ENCODE measurements at regions not wholly inside any gene's neighbourhood (a gene's known extent, or its start where the extent isn't known, plus 50 kb on each side); places are given as distances from the start of the nearest gene placed in this dataset.
"Not testable (repeated sequence)": the region's sequence is repeated elsewhere in the genome, so short reads cannot be mapped to it uniquely, and the experiment has no call there.

DNA sequence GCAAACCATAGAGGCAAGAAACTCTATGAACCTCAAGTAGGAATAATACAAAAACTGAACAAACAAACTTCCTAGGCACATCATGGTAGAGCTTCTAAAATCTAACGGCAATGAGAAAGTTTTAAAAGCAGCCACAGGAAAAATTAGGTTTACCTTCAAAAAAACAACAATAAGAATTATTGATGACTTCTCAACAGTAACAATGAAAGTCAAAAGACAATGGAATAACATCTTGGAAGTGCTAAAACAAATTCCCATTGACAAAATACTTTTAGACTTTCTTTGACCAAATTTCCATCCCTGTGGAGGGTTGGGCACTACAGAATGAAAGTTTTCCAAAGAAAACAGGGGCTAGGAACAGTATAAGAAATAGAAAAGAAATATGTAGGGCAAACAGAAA lies 222.9 kb upstream of the ERCC4 start:
- DNase-seq (ENCODE audit: extremely low read depth, low read depth, low spot score) = no peak

- no peak for DNase-seq (ENCODE audit: extremely low read depth, low read depth, low spot score)
Measured at GRCh38 chr16:13697568-13697967, 222.4 kb upstream of the ERCC4 start.

- no peak for DNase-seq (ENCODE audit: extremely low read depth, low read depth, low spot score)
Measured at GRCh38 chr16:13702614-13703013, 217.3 kb upstream of the ERCC4 start.

GRCh38 chr16:13708347-13709120 lies 211.4 kb upstream of the ERCC4 start:
- DNase-seq (ENCODE audit: extremely low read depth, low read depth, low spot score) = no peak

DNA sequence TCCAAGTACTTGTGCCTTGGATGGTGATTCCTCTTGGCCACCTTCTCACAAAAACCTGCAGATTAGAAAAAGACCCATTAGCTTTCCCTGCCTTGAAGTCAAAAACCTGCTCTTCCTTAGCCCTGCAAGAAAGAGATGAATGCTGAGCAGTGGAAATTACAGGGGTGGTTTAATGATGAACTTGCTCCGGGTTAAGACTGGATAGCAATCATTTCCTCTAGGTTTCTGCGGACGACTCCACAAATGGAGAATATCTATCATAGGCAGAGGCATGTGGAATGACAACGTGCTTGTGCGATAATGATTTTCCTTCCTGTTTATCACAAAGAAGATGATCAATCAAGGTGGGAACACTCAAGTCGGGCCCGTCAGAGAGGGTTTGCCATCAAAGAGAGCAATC lies 201.2 kb upstream of the ERCC4 start:
- no peak for DNase-seq (ENCODE audit: extremely low read depth, low read depth, low spot score)

GRCh38 chr16:13727943-13728342 lies 192.0 kb upstream of the ERCC4 start:
- no peak for DNase-seq (ENCODE audit: extremely low read depth, low read depth, low spot score)

- no peak for DNase-seq (ENCODE audit: extremely low read depth, low read depth, low spot score)
Measured at GRCh38 chr16:13733561-13733960, 186.4 kb upstream of the ERCC4 start.

DNA sequence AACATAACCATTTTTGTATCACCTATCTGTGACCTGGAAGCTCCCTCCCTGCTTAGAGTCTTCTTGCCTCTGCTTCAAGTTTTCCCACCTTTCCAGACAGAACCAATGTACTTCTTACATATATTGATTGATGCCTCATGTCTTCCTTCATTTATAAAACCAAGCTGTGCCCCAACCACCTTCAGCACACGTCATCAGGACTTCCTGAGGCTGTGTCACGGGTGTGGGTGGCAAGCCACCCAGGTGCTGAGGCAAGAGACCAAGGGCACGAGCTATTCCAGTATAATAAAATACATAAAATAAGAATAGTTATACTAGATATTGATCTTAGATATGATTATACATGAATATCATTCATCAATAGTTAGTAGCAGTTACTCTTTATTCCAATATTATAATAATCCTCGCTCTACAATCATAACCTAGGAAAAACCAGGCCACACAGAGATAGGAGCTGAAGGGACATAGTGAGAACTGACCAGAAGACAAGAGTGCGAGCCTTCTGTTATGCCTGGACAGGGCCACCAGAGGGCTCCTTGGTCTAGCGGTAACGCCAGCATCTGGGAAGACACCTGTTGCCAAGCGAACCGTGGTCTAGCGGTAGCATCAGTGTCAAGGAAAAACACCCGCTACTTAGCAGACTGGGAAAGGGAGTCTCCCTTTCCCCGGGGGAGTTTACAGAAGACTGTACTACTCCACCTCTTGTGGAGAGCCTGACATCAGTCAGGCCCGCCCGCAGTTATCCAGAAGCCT lies 180.2 kb upstream of the ERCC4 start:
- DNase-seq (ENCODE audit: extremely low read depth, low read depth, low spot score) = not testable (repeated sequence)

DNA sequence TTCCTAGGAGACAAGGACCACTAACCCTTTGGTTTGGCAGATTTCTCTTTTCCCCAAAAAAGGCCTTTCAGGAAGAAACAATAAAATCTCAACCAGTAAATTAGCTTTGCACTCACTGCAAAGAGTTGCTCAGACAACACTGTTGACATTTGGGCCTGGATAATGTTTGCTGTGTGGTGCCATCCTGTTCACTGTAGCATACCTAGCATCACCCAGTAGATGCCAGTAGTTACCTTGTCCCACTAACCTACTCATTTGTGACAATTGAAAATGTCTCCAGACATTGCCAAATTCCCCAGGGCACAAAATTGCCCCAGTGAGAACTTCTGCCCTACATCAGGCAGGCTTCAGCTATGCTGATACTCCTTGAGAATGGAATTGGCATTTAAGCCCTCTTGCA lies 177.0 kb upstream of the ERCC4 start:
- no peak for DNase-seq (ENCODE audit: extremely low read depth, low read depth, low spot score)

DNA sequence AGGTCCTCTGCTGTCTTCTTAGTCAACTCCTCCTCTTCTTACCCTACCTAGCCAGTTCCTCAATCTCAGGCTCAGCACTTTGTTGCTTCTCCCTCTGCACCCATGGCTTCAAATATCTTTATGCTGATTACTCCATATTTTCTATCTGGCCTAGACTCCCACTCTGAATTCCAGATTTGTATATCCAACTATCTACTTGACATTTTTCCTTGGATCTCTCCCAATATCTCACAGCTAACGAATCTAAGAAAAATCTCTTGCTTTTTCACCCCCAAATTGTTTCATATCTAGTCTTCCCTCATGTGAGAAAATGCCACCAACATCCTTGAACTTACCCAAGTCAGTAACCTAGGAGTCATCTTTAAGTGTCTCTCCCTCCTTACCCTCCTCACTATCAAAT lies 176.4 kb upstream of the ERCC4 start:
- DNase-seq (ENCODE audit: extremely low read depth, low read depth, low spot score) = no peak

DNA sequence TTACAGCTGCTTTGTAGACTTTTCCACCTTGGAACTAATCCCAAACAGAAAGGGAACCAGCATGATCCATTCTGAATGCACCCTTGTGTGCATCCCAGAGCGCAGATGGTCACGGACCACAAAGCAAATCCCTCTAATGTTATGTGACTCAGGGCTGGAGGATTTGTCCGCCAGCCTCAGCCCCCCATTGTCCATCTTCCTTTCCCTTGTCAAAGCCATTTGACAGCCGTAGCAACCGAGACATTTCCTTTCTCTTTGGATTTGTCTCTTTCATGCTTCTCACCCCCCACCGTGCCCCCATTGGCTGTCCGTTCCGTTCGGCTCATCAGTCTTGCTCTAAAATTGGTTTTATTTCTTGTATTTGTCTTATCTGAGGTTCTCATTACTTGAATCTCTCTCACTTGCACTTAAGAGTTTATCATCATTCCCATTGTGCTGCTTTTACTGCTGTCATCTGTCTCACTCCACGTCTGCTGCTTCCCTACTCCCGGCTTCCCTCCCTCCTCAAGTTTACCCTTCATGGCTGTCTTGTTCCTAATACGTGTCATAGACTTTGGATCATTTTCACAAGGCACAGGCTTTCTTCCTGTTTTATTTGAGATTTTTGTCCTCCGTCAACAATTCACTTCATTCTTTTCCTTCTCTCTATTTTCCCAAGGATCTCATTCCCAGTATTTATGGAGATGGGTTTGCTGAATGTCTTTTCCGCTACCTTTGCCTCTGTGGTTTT lies 163.4 kb upstream of the ERCC4 start:
- no peak for DNase-seq (ENCODE audit: extremely low read depth, low read depth, low spot score)

DNA sequence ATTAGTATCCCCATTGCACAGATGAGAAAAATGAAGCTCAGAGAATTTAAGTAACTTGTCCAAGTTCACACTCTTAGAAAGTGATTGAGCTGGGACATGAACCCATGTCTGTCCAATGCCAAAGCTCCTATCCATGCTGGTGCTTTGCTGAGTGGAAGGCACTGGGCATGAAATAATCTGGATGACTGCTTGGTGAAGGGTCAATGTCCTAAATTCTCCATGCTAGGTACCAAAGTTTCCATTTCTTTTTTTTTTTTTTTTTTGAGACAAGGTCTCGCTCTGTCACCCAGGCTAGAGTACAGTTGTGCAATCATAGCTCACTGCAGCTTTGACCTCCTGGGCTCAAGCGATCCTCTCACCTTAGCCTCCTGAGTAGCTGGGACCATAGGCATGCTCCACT lies 153.6 kb upstream of the ERCC4 start:
- DNase-seq (ENCODE audit: extremely low read depth, low read depth, low spot score) = no peak

GRCh38 chr16:13767215-13767614 lies 152.7 kb upstream of the ERCC4 start:
- no peak for DNase-seq (ENCODE audit: extremely low read depth, low read depth, low spot score)

- DNase-seq (ENCODE audit: extremely low read depth, low read depth, low spot score) = no peak
Measured at GRCh38 chr16:13768471-13768870, 151.5 kb upstream of the ERCC4 start.

GRCh38 chr16:13770436-13770835 lies 149.5 kb upstream of the ERCC4 start:
- DNase-seq (ENCODE audit: extremely low read depth, low read depth, low spot score) = no peak

GRCh38 chr16:13772782-13773181 lies 147.2 kb upstream of the ERCC4 start:
- DNase-seq (ENCODE audit: extremely low read depth, low read depth, low spot score) = no peak

DNA sequence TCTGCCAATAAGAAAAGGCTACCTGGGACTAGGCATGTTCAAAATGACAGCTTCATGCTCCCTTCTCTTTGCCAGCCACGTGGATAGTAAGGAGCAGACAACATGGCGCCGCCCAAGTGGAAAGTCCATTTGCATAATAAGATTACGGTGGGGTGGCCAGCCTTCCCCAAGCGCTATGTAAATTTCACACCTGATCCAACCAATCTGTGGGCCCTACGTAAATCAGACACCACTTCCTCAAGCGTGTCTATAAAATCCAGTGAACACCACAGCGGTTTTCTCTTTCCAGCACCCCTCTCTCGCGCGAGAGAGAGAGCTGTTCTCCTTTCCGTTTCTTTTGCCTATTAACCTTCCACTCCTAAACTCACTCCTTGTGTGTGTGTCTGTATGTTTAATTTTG lies 140.3 kb upstream of the ERCC4 start:
- DNase-seq (ENCODE audit: extremely low read depth, low read depth, low spot score) = no peak

- no peak for DNase-seq (ENCODE audit: extremely low read depth, low read depth, low spot score)
Measured at GRCh38 chr16:13780406-13781168, 139.4 kb upstream of the ERCC4 start.

DNA sequence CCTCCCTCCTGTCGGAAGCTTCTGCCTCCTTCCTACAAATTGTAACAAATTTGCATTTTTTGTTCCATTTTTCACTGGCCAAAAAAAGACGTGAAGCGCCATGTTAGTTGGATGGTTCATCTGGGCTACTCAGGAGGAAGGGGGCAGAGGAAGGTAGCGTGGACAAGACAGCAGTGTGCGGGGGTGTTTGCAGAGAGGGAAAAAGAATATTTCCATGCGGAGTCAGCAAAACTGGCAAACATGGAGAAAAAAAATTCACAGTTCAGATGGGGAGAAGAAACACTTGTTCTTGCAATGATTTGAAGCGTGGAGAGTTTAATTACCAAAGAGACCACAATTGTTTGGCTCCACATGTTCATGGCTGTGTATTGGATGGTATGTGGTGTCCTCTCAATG lies 138.8 kb upstream of the ERCC4 start:
- DNase-seq (ENCODE audit: extremely low read depth, low read depth, low spot score) = no peak

- no peak for DNase-seq (ENCODE audit: extremely low read depth, low read depth, low spot score)
Measured at GRCh38 chr16:13781575-13782338, 138.2 kb upstream of the ERCC4 start.
